GM19324 (cell line): ENCODE measurements at regions not wholly inside any gene's neighbourhood (a gene's known extent, or its start where the extent isn't known, plus 50 kb on each side); places are given as distances from the start of the nearest gene placed in this dataset.

Source experiments
- ATAC-seq: cut with Tn5 transposase; IDR thresholded peaks from one replicate; pipeline ENCODE4 v1.9.1; 2021; ENCODE audit warnings: mild to moderate bottlenecking, moderate library complexity; ENCODE audit not compliant: unreplicated experiment, low FRiP score

DNA sequence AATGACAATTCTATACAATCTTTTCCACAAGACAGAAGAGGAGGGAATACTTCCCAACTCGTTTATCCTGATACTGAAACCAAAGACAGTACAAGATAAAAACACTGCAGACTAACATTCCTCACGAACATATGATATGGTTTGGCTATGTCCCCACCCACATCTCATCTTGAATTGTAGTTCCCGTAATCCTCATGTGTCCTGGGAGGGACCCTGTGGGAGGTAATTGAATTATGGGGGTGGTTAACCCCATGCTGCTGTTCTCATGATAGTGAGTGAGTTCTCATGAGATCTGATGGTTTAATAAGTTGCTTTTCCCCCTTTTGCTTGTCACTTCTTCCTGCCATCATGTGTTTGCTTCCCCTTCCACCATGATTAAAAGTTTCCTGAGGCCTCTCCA, 83.9 kb upstream of the PROK2 start:
- no peak for ATAC-seq

DNA sequence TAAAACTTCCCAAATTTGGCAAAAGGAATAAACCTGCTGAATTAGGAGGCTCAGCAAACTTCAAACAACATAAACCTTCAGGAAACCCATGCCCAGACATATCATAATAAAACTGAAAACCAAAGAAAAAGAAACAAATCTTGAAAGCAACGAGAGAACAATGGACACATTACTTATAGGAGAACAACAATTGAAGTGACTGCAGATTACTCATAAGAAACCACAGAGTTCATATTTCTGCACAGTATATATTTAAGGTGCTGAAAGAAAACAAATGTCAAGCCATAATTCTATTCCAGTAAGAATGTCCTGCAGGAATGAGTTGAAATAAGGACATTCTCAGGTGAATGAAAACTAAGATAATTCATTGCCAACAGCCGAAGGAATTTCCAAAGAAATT, 80.8 kb upstream of the PROK2 start:
- ATAC-seq: no peak

DNA sequence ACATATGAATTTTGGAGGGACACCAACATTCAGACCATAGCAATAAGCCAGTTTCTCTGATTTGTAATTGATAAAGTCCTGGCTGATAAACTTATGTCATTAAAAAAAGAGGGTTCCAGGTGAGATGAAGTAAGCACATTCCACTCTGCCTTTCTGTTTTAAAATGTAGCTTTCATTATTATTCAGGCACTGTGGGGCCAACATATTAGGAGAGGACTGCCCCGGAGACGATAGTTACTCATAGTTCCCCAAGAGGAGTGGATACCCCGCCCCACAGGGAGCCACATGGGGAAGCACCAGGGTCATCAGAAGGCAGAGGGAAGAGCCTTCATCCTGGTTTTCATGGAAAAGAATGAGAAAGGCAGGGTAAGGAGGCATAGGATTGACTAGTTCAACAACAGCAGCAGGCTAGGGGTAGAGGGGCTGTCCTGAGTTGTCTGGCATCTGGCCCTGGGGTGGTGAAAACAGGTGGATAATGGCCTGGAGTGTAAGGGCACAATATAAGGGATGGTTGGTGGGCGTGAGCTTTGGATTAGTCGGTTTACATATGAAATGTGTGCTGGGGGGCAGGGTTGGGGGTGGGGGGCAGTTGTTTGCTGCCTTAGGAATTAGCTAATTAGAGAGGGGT, 78.7 kb upstream of the PROK2 start:
- ATAC-seq: no peak

DNA sequence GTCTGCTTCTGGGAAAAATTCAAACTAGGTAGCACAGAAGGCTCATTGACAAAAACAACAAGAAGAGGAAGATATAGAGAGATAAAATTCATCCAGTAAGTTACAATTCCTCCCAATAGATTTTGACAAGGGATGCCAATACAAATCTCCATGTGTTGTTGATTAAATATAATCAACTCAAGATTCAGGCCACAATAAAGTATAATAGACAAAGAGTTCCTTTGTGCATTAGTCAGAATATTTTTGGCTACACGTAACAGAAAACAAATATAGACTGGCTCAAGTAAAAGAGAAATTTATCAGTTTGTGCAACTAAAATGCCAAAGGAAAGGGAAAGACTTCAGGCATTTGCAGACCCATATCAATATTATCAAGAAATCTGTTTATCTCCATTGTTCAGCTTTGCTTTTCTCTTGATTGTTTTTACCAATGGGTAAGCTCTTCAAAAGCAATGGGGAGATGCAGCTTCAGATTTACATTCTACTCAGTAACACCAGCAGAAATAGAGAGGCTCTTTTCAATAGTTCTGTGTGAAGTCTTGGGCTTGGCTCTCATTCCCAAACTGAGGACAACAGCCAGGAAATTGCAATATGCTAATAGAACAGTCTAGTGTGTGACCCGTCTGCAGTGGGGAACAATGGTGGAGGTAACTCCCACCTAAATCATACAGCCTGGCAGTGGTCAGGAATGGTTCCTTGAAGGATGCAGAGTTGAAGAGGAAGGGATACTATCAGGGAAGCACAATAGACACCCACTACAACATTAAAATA, 77.6 kb upstream of the PROK2 start:
- no peak for ATAC-seq

DNA sequence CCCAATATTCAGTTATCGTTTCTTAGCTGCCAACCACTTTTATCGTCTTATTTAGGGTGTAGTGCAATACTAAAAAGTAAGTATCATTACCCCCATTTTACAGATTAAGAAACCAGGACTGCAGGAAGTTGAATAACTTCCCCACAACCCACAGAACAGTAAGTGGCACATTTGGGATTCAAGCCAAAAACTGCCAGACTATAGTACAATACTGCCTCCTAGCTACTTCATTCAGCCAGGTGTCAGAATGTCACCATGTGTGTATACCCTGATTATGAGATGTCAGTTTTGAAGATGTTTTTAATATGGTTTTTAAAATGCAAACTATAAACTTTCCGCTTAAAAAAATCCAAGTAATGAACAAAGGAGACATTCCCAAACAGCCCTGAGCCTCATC, 74.2 kb upstream of the PROK2 start:
- ATAC-seq: no peak

DNA sequence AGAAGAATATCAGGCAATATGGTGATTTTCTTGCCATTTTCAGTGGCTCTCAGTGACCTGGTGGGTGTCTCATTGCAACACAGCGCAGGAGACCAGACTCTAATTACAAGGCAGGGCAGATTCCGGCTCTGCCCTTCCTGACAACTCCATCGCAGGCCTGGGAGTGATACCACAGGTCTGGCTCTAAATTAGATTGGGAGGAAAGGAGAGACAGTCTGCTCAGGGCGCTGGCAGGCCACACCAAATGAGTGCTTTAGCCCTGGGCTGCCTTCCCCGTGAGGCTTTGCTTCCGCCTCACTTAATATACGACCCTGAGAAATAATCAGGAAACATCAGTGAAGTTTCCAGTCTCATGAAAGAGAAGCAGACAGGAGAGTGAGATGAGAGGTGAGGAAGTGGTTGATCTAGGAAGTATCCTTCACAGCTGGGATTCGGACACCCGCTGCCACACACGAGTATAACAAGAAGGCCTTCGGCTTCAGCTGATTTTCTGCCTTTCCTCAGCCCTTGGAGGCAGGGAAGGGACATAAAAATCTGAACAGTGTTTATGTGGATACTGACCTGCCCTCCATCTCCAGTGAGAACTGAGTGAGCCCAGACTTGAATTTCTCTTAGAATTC, 73.7 kb upstream of the PROK2 start:
- ATAC-seq: no peak

DNA sequence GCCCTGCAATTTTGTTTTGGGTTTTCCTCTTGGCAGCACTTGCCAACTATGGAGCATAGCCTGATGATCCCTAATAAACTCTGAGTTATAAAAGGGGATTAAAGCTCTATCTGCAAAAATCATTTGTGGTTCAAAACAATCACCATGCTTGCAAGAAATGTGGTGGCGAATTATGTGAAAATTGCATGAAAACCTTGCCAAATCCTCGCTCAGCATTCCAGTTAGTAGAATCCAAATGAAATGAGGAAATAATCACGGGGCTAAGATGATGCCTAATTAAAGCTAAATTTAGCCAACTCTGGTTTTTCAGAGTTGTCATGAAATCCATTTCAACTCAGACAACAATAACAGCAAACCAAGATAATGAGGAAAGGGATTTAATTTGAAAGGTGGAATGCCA, 73.0 kb upstream of the PROK2 start:
- ATAC-seq: no peak

DNA sequence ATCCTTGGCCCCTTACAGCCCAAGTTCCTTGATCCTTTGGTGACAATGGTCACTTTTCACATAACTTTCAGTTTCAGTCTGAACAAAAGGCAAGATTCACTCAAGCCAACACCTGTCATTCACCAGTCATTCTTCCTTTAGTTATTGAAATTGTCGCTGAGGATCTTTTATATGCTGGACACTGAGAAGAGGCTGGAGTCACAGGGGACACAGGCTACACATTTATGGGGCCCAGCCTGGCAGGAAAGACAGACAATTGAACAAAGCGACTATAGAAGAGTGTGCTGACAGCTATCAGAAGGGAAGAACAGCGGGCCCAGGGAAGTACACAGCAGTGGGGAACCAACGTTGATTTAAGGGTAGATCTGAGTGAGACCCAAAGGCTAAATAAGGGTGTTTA, 69.8 kb upstream of the PROK2 start:
- no peak for ATAC-seq

DNA sequence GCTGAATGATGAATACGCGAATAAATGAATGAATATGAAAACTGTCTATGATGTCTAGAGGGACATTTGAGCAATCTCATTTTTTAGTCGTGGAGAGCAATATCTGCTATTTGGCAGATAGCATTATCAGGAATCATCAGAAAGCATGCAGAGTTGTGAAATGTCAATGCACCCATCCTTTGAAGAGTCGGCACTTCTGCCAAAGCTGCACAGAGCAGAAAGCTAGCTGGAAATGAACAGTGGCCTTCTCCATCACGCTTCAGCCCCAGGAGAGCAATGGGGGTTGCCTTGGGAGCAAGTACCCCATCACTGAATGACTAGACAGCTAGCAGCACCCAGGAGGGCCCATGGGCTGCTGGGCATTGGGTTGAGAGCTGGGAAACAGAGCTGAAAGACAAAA, 69.1 kb upstream of the PROK2 start:
- ATAC-seq: no peak

DNA sequence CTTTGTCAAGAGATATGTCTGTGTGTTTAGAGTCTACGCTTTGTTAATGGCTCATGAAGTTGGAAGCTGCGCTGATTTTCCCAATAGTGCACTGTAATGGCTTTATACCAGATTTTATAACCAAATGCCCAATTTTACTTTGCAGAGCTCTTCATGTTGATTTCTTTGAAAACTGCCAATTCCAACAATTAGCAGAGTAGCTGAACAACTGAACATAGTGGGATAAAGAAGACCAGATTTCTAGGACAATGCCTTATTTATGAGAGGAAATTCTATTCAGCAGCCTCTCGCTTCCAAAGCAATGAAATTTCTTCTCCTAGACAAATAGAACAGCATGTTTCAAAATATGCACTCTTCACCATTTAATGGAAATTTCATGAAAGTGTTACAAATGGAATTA, 66.9 kb upstream of the PROK2 start:
- no peak for ATAC-seq

DNA sequence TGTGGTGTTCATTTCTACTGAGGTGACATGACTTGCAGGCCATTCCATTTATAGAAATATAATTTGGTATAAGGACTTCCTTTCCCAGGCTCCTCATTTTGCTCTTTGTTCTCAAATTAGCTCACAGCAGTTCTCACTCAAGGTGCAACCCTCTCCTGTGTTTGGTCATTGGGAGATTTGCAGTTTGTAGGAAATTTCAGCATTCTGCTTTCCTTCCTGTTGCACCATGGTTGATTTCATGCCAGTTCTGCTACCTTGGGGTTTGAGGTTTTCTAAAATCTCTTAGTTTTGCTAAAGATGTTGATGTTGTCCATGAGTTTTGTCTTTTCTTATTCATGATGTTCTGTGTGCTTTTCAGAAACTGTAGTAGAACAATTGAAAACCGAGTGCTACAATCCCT, 65.7 kb upstream of the PROK2 start:
- ATAC-seq: no peak

DNA sequence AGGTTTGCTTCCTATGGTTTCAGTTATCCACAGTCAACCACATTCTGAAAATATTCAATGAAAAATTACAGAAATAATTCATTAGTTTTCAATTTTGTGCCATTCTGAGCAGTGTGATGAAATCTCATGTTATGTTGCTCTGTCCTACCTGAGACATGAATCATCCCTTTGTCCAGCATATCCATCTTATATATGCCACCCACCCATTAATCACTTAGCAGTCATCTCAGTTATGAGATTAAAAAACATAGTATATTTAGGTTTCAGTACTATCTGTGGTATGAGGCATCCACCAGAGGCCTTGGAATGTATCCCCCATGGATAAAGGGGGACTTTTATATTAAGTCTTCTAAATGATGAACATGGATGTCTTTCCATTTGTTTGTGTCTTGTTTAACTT, 64.7 kb upstream of the PROK2 start:
- no peak for ATAC-seq

DNA sequence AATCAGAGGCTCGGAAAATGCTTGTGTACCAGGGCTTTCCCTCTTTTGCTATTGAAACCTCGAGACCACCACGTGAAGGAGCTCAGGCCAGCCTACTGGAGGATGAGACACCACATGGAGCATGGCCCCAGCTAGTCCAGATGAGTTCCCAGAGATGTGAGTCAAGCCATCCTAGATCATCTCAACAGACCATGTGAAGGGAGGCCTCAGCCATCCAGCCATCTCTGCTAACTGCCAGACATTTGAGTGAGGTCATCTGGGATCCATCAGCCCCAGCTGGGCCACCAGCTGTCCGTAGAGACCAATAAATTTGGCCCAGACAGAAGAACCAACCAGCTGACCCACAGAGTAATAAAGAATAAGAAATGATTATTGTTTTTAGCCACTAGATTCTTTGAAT, 62.8 kb upstream of the PROK2 start:
- no peak for ATAC-seq

DNA sequence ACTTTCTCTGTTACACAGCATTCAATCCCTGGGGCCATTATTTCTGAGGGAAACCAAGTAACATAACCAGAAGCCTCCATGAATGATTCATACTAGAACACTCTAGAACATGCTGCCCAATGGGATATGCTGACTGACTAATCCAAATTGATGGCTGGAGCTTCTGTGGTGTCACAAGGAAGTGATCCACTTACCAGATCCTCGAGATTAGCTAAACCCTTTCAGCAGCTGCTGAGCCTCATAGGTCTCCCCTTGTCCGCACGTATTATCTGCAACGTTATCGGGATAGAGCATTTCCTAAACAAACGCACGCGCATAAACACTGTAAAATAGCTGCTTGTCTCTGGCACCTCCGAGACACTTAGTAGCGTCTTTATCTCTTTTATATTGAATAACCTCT, 61.2 kb upstream of the PROK2 start:
- no peak for ATAC-seq

DNA sequence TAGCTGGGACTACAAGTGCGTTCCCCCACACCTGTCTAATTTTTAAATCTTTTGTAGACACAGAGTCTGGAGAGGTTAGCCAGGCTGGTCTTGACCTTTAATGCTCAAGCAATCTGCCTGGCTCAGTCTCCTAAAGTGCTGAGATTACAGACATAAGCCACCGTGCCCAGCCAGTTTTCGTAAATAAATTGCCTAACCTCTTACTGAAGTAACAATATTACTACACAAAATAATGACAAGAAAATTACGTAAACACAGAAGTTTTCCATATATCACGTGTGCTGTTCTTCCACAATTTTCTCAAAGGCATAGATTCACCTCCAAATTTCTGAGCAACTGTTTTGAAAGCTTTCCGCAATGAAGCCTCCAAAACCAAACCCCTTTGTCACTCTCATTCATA, 58.1 kb upstream of the PROK2 start:
- ATAC-seq: no peak

DNA sequence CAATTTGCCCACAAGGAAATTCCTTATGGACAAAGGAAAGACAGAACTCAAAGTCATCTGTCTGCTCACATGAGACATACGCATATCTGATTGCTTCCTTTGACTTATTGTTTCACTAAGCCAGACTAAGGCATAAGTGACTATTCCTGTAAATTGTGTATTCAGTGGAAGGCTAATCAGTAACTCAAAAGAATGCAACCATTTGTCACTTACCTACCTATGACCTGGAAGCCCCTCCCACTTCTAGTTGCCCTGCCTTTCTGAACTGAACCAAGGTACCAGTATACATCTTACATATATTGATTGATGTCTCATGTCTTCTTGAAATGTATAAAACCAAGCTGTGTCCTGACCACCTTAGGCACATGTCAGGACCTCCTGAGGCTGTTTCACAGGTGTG, 53.5 kb upstream of the PROK2 start:
- ATAC-seq: no peak
